Endothelial cell of umbilical vein (primary cell): ENCODE measurements at regions not wholly inside any gene's neighbourhood (a gene's known extent, or its start where the extent isn't known, plus 50 kb on each side); places are given as distances from the start of the nearest gene placed in this dataset.

Experiments
- BruUV-seq: library from RNA; stranded (reverse); fragments of 400-500 nt; replicated peaks from 2 replicates; lab custom pipeline; 2021; lab: Mats Ljungman, UMichigan
- CTCF ChIA-PET: fragments of 300-600, 350-600 bp; sonication (Branson Sonifier 250); formaldehyde crosslinking; loops from one replicate; lab custom pipeline; 2021; ENCODE audit warnings: antibody characterized with exemption, inconsistent platforms; lab: Charles Lee
- POLR2A ChIA-PET: fragments of 300-600, 350-600 bp; sonication (Branson Sonifier 250); formaldehyde crosslinking; loops from one replicate; lab custom pipeline; 2021; ENCODE audit warnings: antibody characterized with exemption, inconsistent platforms; lab: Charles Lee
- DNase-seq: peaks from one replicate; pipeline ENCODE4 v3.0.0-alpha.2; 2011; ENCODE audit warnings: low read depth, low spot score
- FAIRE-seq: peaks from 2 replicates; lab custom pipeline; 2011; peaks lifted over from hg19 to GRCh38; lab: Jason Lieb, UNC
- H2AFZ ChIP-seq: 2 replicates; pipeline ENCODE4 v1.6.0; 2012; ENCODE audit warnings: low read depth, low read length, control low read depth, inconsistent platforms
- H3K27ac ChIP-seq: 2 replicates; pipeline ENCODE4 v1.5.1; 2011; ENCODE audit warnings: low read depth, mild to moderate bottlenecking, control low read depth, low read length, moderate library complexity; ENCODE audit not compliant: insufficient read depth
- H3K27me3 ChIP-seq, 2 experiments: 2 replicates each; pipeline versions ENCODE4 v1.6.0 to v1.6.1; 2011; ENCODE audit warnings: low read length in 2 of 2, mixed read lengths in 1 of 2; ENCODE audit not compliant: control insufficient read depth in 2 of 2, insufficient read depth in 2 of 2
- H3K36me3 ChIP-seq, 2 experiments: 2 replicates in 1 of 2; 3 replicates in 1 of 2; pipeline ENCODE4 v1.5.1; 2011; ENCODE audit warnings: low read length in 2 of 2, mild to moderate bottlenecking in 1 of 2, moderate library complexity in 1 of 2; ENCODE audit not compliant: control insufficient read depth in 2 of 2, insufficient read depth in 2 of 2; ENCODE audit errors: extremely low read depth in 1 of 2
- H3K4me1 ChIP-seq: 3 replicates; pipeline ENCODE4 v1.5.1; 2011; ENCODE audit warnings: mild to moderate bottlenecking, low read length; ENCODE audit not compliant: control insufficient read depth, insufficient read depth; ENCODE audit errors: extremely low read depth
- H3K4me2 ChIP-seq: 2 replicates; pipeline ENCODE4 v1.6.1; 2011; ENCODE audit warnings: low read length, control low read depth, mixed read lengths; ENCODE audit not compliant: insufficient read depth
- H3K4me3 ChIP-seq, 3 experiments: fragments of 200-600 bp in 1 of 3; sonication (generic), shearing (Covaris generic) in 1 of 3; replicated peaks in 1 of 3; 2 replicates each; pipeline ENCODE4 v1.5.1; 2011 to 2016; ENCODE audit warnings: control low read depth in 3 of 3, low read length in 3 of 3, mild to moderate bottlenecking in 2 of 3, inconsistent platforms in 1 of 3, low read depth in 1 of 3, moderate library complexity in 1 of 3; ENCODE audit not compliant: insufficient read depth in 1 of 3
- H3K79me2 ChIP-seq: 2 replicates; pipeline ENCODE4 v1.6.0; 2012; ENCODE audit warnings: low read length, inconsistent platforms; ENCODE audit not compliant: control insufficient read depth, insufficient read depth
- H3K9ac ChIP-seq: replicated peaks from 2 replicates; pipeline ENCODE3; 2011; ENCODE audit warnings: low read length, control low read depth; ENCODE audit not compliant: insufficient read depth; ENCODE audit errors: extremely low read depth
- H3K9me1 ChIP-seq: replicated peaks from 3 replicates; pipeline ENCODE4 v1.6.0; 2011; ENCODE audit warnings: mild to moderate bottlenecking, low read length; ENCODE audit not compliant: control insufficient read depth, insufficient read depth; ENCODE audit errors: extremely low read depth
- H3K9me3 ChIP-seq: replicated peaks from 2 replicates; pipeline ENCODE4 v1.5.1; 2012; ENCODE audit warnings: low read length, inconsistent platforms; ENCODE audit not compliant: control insufficient read depth, insufficient read depth
- H4K20me1 ChIP-seq: replicated peaks from 2 replicates; pipeline ENCODE3; 2011; ENCODE audit warnings: mild to moderate bottlenecking, low read length; ENCODE audit not compliant: control insufficient read depth, insufficient read depth; ENCODE audit errors: extremely low read depth
- EZH2 ChIP-seq: IDR thresholded peaks from 2 replicates; pipeline ENCODE4 v1.6.1; 2012; ENCODE audit warnings: borderline replicate concordance, low read depth, mild to moderate bottlenecking, moderate library complexity, low read length, inconsistent platforms; ENCODE audit not compliant: severe bottlenecking
- FOS ChIP-seq: IDR thresholded peaks from 2 replicates; pipeline ENCODE4 v1.6.1; 2011; ENCODE audit warnings: mild to moderate bottlenecking, low read length, moderate library complexity, borderline replicate concordance; ENCODE audit not compliant: insufficient read depth
- GATA2 ChIP-seq: IDR thresholded peaks from 2 replicates; pipeline ENCODE4 v1.7.0; 2011; ENCODE audit warnings: low read depth, mild to moderate bottlenecking, moderate library complexity, mixed read lengths, low read length; ENCODE audit not compliant: insufficient read length, insufficient read depth
- JUN ChIP-seq: IDR thresholded peaks from 2 replicates; pipeline ENCODE4 v1.6.1; 2011; ENCODE audit warnings: borderline replicate concordance, low read depth; ENCODE audit not compliant: insufficient read length, insufficient read depth
- MYC ChIP-seq: IDR thresholded peaks from one replicate; pipeline ENCODE4 v1.6.1; 2011; ENCODE audit warnings: mild to moderate bottlenecking, low read depth, low read length
- POLR2A ChIP-seq: IDR thresholded peaks from 2 replicates; pipeline ENCODE4 v1.6.1; 2012; ENCODE audit warnings: low read depth, mild to moderate bottlenecking, control low read depth, low read length
- POLR2AphosphoS5 ChIP-seq: IDR thresholded peaks from 2 replicates; pipeline ENCODE4 v1.6.1; 2012; ENCODE audit warnings: low read depth, mild to moderate bottlenecking, control low read depth, low read length, moderate library complexity; ENCODE audit not compliant: insufficient read depth
- dilution Hi-C: fragments of 300-500 bp; cut with MboI; formaldehyde crosslinking; loops from one replicate; pipeline ENCODE4 v1.15.0; 2019; ENCODE audit warnings: low sequenced_read_pairs; ENCODE audit not compliant: extremely low pct_ligation_motif_present
- intact Hi-C: fragments of 100-400 bp; cut with micrococcal nuclease; formaldehyde crosslinking; loops from one replicate; pipeline ENCODE4 v1.10.0; 2022
- TF ChIP-seq, protein P1 (sequence below), 2 donors: IDR thresholded peaks; 1 replicate in 1 of 2; 2 replicates in 1 of 2; pipeline ENCODE4 v1.5.1; 2011; ENCODE audit warnings: low read length in 2 of 2, mild to moderate bottlenecking in 2 of 2, moderate library complexity in 2 of 2, control low read depth in 1 of 2, inconsistent platforms in 1 of 2, low read depth in 1 of 2; ENCODE audit not compliant: insufficient read depth in 1 of 2; ENCODE audit errors: extremely low read depth in 1 of 2
- TF ChIP-seq, protein P2 (sequence below): IDR thresholded peaks from 2 replicates; pipeline ENCODE4 v1.6.1; 2011; ENCODE audit not compliant: insufficient read depth, insufficient read length

DNA sequence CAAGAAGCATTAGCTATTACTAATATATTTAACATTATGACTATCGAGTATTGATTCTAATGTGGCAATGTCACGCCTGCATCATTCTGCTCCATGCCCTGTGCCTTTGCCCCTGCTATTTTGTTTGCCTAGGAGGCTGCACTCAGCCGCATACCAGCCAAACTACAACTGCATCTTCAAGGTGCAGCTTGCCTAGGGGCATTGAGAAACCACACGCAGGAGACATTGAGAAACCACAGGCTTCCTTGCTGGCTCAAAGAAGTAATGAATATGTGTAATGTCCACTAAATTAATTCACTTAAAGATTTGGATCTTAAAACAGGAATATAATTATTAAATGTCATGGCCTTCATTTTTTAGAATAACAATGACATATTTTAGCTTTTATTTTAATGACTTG, 683.6 kb upstream of the TENM3 start:
- no peak overlapping the region for H3K4me2 ChIP-seq
- no peak overlapping the region for H2AFZ ChIP-seq
- dilution Hi-C loops: no loop called here
- H3K9ac ChIP-seq: no peak overlapping the region
- H3K4me3 ChIP-seq: no peak overlapping the region
- FAIRE-seq: no peak
- no peaks in the 10 kb centered on the region for H3K4me1 ChIP-seq
- ChIA-PET POLR2A (no interaction called here), CTCF (no interaction called here)
- TF ChIP-seq GATA2 (no peak), MYC (no peak), FOS (no peak), JUN (no peak), POLR2A (no peak), EZH2 (no peak), POLR2AphosphoS5 (no peak)
- TF ChIP-seq, protein P1, sequence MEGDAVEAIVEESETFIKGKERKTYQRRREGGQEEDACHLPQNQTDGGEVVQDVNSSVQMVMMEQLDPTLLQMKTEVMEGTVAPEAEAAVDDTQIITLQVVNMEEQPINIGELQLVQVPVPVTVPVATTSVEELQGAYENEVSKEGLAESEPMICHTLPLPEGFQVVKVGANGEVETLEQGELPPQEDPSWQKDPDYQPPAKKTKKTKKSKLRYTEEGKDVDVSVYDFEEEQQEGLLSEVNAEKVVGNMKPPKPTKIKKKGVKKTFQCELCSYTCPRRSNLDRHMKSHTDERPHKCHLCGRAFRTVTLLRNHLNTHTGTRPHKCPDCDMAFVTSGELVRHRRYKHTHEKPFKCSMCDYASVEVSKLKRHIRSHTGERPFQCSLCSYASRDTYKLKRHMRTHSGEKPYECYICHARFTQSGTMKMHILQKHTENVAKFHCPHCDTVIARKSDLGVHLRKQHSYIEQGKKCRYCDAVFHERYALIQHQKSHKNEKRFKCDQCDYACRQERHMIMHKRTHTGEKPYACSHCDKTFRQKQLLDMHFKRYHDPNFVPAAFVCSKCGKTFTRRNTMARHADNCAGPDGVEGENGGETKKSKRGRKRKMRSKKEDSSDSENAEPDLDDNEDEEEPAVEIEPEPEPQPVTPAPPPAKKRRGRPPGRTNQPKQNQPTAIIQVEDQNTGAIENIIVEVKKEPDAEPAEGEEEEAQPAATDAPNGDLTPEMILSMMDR (IDR thresholded peaks at IDR 0.05; ENCODE audit: extremely low read depth in 1 of 2, insufficient read depth in 1 of 2, low read depth in 1 of 2, low read length in 2 of 2): no peak
- TF ChIP-seq, protein P2, sequence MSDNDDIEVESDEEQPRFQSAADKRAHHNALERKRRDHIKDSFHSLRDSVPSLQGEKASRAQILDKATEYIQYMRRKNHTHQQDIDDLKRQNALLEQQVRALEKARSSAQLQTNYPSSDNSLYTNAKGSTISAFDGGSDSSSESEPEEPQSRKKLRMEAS: no peak
- no TSS peak for BruUV-seq
- H3K27me3 ChIP-seq: no peaks in the 10 kb centered on the region
- intact Hi-C loops: no loop called here
- no peaks in the 10 kb centered on the region for H3K36me3 ChIP-seq
- DNase-seq: no peak
- no peaks in the 10 kb centered on the region for H3K9me3 ChIP-seq
- H3K79me2 ChIP-seq: no peaks in the 10 kb centered on the region
- H3K27ac ChIP-seq: no peak overlapping the region
- no peaks in the 10 kb centered on the region for H3K9me1 ChIP-seq
- H4K20me1 ChIP-seq: no peaks in the 10 kb centered on the region
